Gastroesophageal sphincter (tissue), 3 donors: ENCODE measurements at regions not wholly inside any gene's neighbourhood (a gene's known extent, or its start where the extent isn't known, plus 50 kb on each side); places are given as distances from the start of the nearest gene placed in this dataset.
"Not testable (repeated sequence)": the region's sequence is repeated elsewhere in the genome, so short reads cannot be mapped to it uniquely, and the experiment has no call there.

Experiments
- EP300 ChIP-seq: sonication (generic); formaldehyde crosslinking; IDR thresholded peaks from one replicate; pipeline ENCODE4 v1.6.1; 2017; ENCODE audit warnings: antibody characterized with exemption, mild to moderate bottlenecking
- POLR2AphosphoS5 ChIP-seq: sonication (generic); formaldehyde crosslinking; IDR thresholded peaks from one replicate; pipeline ENCODE4 v1.6.1; 2017; ENCODE audit warnings: antibody characterized with exemption
- TF ChIP-seq, protein P1 (sequence below), 4 experiments: fragments of 200-600 bp in 2 of 4; fragments of 450-650 bp in 2 of 4; sonication (generic) in 1 of 4; IDR thresholded peaks; one replicate each; pipeline ENCODE4 v1.5.1; 2017 to 2019; ENCODE audit warnings: antibody characterized with exemption in 4 of 4, mild to moderate bottlenecking in 2 of 4, moderate library complexity in 2 of 4

DNA sequence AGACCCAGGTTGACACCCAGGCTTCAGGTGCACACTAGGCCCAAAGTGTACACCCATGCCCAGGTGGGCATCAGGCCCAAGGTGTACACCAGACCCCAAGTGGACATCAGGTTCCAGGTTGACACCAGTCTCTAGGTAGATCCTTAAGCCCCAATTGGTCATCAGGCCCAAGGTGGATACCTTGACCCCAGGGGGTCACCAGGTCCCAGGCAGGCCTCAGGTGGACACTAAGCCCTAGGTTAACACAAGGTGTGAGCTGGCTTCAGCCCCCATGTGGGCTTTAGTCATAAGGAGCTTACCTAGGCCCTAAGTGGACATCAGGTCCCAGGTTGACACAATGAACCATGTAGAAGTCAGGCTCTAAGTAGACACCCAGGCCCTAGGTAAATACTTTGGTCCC is 200.1 kb downstream of the POTEG start:
- not testable (repeated sequence) for TF ChIP-seq EP300, POLR2AphosphoS5
- TF ChIP-seq, protein P1, sequence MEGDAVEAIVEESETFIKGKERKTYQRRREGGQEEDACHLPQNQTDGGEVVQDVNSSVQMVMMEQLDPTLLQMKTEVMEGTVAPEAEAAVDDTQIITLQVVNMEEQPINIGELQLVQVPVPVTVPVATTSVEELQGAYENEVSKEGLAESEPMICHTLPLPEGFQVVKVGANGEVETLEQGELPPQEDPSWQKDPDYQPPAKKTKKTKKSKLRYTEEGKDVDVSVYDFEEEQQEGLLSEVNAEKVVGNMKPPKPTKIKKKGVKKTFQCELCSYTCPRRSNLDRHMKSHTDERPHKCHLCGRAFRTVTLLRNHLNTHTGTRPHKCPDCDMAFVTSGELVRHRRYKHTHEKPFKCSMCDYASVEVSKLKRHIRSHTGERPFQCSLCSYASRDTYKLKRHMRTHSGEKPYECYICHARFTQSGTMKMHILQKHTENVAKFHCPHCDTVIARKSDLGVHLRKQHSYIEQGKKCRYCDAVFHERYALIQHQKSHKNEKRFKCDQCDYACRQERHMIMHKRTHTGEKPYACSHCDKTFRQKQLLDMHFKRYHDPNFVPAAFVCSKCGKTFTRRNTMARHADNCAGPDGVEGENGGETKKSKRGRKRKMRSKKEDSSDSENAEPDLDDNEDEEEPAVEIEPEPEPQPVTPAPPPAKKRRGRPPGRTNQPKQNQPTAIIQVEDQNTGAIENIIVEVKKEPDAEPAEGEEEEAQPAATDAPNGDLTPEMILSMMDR (IDR thresholded peaks at IDR 0.05) = not testable (repeated sequence)
